NOMO-1 treated with dmso at 0.1 percent for 144 hours (cell line): ENCODE measurements at regions not wholly inside any gene's neighbourhood (a gene's known extent, or its start where the extent isn't known, plus 50 kb on each side); places are given as distances from the start of the nearest gene placed in this dataset.

Experiments used
- DNase-seq: peaks from one replicate; lab custom pipeline; 2025; ENCODE audit not compliant: unreplicated experiment; lab: John Stamatoyannopoulos, UW

GRCh38 chr7:46015107-46015868 lies 94.2 kb upstream of the IGFBP3 start:
- no peak for DNase-seq

GRCh38 chr7:46011501-46011900 lies 90.4 kb upstream of the IGFBP3 start:
- no peak for DNase-seq

- no peak for DNase-seq
Measured at GRCh38 chr7:46011059-46011458, 90.0 kb upstream of the IGFBP3 start.

- no peak for DNase-seq
Measured at GRCh38 chr7:46009211-46009610, 88.1 kb upstream of the IGFBP3 start.

- no peak for DNase-seq
Measured at GRCh38 chr7:46007990-46008643, 87.0 kb upstream of the IGFBP3 start.

- no peak for DNase-seq
Measured at GRCh38 chr7:46007194-46007593, 86.1 kb upstream of the IGFBP3 start.

GRCh38 chr7:46006723-46007122 lies 85.7 kb upstream of the IGFBP3 start:
- DNase-seq, result no peak

GRCh38 chr7:46006212-46006611 lies 85.1 kb upstream of the IGFBP3 start:
- DNase-seq, result no peak

- no peak for DNase-seq
Measured at GRCh38 chr7:46004965-46005364, 83.9 kb upstream of the IGFBP3 start.

- DNase-seq, result no peak
Measured at GRCh38 chr7:46003896-46004875, 83.1 kb upstream of the IGFBP3 start.

GRCh38 chr7:46003161-46003560 lies 82.1 kb upstream of the IGFBP3 start:
- no peak for DNase-seq

GRCh38 chr7:46000513-46000912 lies 79.4 kb upstream of the IGFBP3 start:
- DNase-seq, result no peak

- no peak for DNase-seq
Measured at GRCh38 chr7:45999541-45999940, 78.5 kb upstream of the IGFBP3 start.

GRCh38 chr7:45998506-45998905 lies 77.4 kb upstream of the IGFBP3 start:
- DNase-seq, result no peak

GRCh38 chr7:45993621-45994020 lies 72.5 kb upstream of the IGFBP3 start:
- DNase-seq, result no peak

GRCh38 chr7:45992826-45993225 lies 71.8 kb upstream of the IGFBP3 start:
- DNase-seq, result no peak

GRCh38 chr7:45990276-45990675 lies 69.2 kb upstream of the IGFBP3 start:
- DNase-seq, result no peak

GRCh38 chr7:45988405-45989057 lies 67.5 kb upstream of the IGFBP3 start:
- DNase-seq, result no peak

GRCh38 chr7:45987521-45988290 lies 66.6 kb upstream of the IGFBP3 start:
- DNase-seq, result no peak
